ENCODE measurements at regions not wholly inside any gene's neighbourhood (a gene's known extent, or its start where the extent isn't known, plus 50 kb on each side); places are given as distances from the start of the nearest gene placed in this dataset.

GRCh38 chr13:58804832-58805231 lies 1173.3 kb downstream of the PCDH17 start:
- TF ChIP-seq CTCF (IDR thresholded peaks at IDR 0.05; ENCODE audit: control insufficient read depth, extremely low read depth, insufficient read depth): no peak
- DNase-seq (ENCODE audit: low read depth): no peak
- no peak overlapping the region for H3K4me3 ChIP-seq (ENCODE audit: low read depth, low read length)

- no peak overlapping the region for H3K4me3 ChIP-seq (ENCODE audit: low read depth, low read length)
- no peak for DNase-seq (ENCODE audit: low read depth)
- no peak for TF ChIP-seq CTCF (IDR thresholded peaks at IDR 0.05; ENCODE audit: control insufficient read depth, extremely low read depth, insufficient read depth)
Observed at GRCh38 chr13:58806401-58806800, 1174.9 kb downstream of the PCDH17 start.

- DNase-seq (ENCODE audit: low read depth): no peak
- no peak for TF ChIP-seq CTCF (IDR thresholded peaks at IDR 0.05; ENCODE audit: control insufficient read depth, extremely low read depth, insufficient read depth)
- H3K4me3 ChIP-seq (ENCODE audit: low read depth, low read length): no peak overlapping the region
Observed at GRCh38 chr13:58823701-58824100, 1192.2 kb downstream of the PCDH17 start.

- DNase-seq (ENCODE audit: low read depth): no peak
- TF ChIP-seq CTCF (IDR thresholded peaks at IDR 0.05; ENCODE audit: control insufficient read depth, extremely low read depth, insufficient read depth): no peak
Observed at GRCh38 chr13:58827904-58828303, 1196.4 kb downstream of the PCDH17 start.

GRCh38 chr13:58830841-58831240 lies 1199.3 kb downstream of the PCDH17 start:
- DNase-seq (ENCODE audit: low read depth): no peak
- no peak for TF ChIP-seq CTCF (IDR thresholded peaks at IDR 0.05; ENCODE audit: control insufficient read depth, extremely low read depth, insufficient read depth)
- no peak overlapping the region for H3K4me3 ChIP-seq (ENCODE audit: low read depth, low read length)

More at GRCh38 chr13:58827904-58828303, 1196.4 kb downstream of the PCDH17 start:
- H3K4me3 ChIP-seq (ENCODE audit: low read depth, low read length): no peak overlapping the region

- no peak overlapping the region for H3K4me3 ChIP-seq (ENCODE audit: low read depth, low read length)
- TF ChIP-seq CTCF (IDR thresholded peaks at IDR 0.05; ENCODE audit: control insufficient read depth, extremely low read depth, insufficient read depth): no peak
- no peak for DNase-seq (ENCODE audit: low read depth)
Observed at GRCh38 chr13:58838615-58839014, 1207.1 kb downstream of the PCDH17 start.

- H3K4me3 ChIP-seq (ENCODE audit: low read depth, low read length): no peak overlapping the region
- no peak for TF ChIP-seq CTCF (IDR thresholded peaks at IDR 0.05; ENCODE audit: control insufficient read depth, extremely low read depth, insufficient read depth)
- no peak for DNase-seq (ENCODE audit: low read depth)
Observed at GRCh38 chr13:58843071-58843470, 1211.5 kb downstream of the PCDH17 start.

Measured in LNCaP clone FGC (cell line).